Caco-2 (cell line): ENCODE measurements at regions not wholly inside any gene's neighbourhood (a gene's known extent, or its start where the extent isn't known, plus 50 kb on each side); places are given as distances from the start of the nearest gene placed in this dataset.
"Not testable (repeated sequence)": the region's sequence is repeated elsewhere in the genome, so short reads cannot be mapped to it uniquely, and the experiment has no call there.

Experiments
- BruUV-seq: library from RNA; stranded (reverse); fragments of 400-500 nt; replicated peaks from 2 replicates; lab custom pipeline; 2021; lab: Mats Ljungman, UMichigan
- CTCF ChIA-PET: fragments of 300-600 bp; sonication (Branson Sonifier 250); formaldehyde crosslinking; loops from one replicate; lab custom pipeline; 2022; ENCODE audit warnings: antibody characterized with exemption; lab: Charles Lee
- POLR2A ChIA-PET: fragments of 300-600 bp; sonication (Branson Sonifier 250); formaldehyde crosslinking; loops from one replicate; lab custom pipeline; 2022; ENCODE audit warnings: antibody characterized with exemption; lab: Charles Lee
- DNase-seq, 2 experiments: peaks; one replicate each; pipeline versions ENCODE4 v3.0.0 to v3.0.0-alpha.2; 2020 to 2022
- H3K27me3 ChIP-seq: replicated peaks from 2 replicates; pipeline ENCODE4 v1.6.0; 2011; ENCODE audit warnings: low read length; ENCODE audit not compliant: control insufficient read depth, insufficient read depth
- H3K36me3 ChIP-seq: 2 replicates; pipeline ENCODE4 v1.5.1; 2011; ENCODE audit warnings: low read length; ENCODE audit not compliant: control insufficient read depth, insufficient read depth
- H3K4me1 ChIP-seq: fragments of 250-450 bp; sonication (Bioruptor Pico); 2 replicates; pipeline ENCODE4 v1.5.1; 2020; ENCODE audit warnings: mild to moderate bottlenecking
- H3K4me3 ChIP-seq: 2 replicates; pipeline ENCODE4 v1.5.1; 2011; ENCODE audit warnings: low read depth, mild to moderate bottlenecking, control low read depth, low read length
- H3K9me3 ChIP-seq: fragments of 250-450 bp; sonication (Bioruptor Pico); 2 replicates; pipeline ENCODE4 v1.5.1; 2020; ENCODE audit warnings: mild to moderate bottlenecking, moderate library complexity
- H3K27ac Mint-ChIP-seq: one replicate; pipeline ENCODE4 v1.8.0; 2022; ENCODE audit warnings: mixed read lengths; ENCODE audit not compliant: unreplicated experiment
- H3K27me3 Mint-ChIP-seq: one replicate; pipeline ENCODE4 v1.8.0; 2022; ENCODE audit warnings: mixed read lengths; ENCODE audit not compliant: insufficient read depth, unreplicated experiment
- H3K36me3 Mint-ChIP-seq: one replicate; pipeline ENCODE4 v1.8.0; 2022; ENCODE audit warnings: mild to moderate bottlenecking, mixed read lengths; ENCODE audit not compliant: insufficient read depth, unreplicated experiment
- H3K4me1 Mint-ChIP-seq: one replicate; pipeline ENCODE4 v1.8.0; 2022; ENCODE audit warnings: low read depth, mixed read lengths; ENCODE audit not compliant: unreplicated experiment
- H3K4me3 Mint-ChIP-seq: one replicate; pipeline ENCODE4 v1.8.0; 2022; ENCODE audit warnings: mild to moderate bottlenecking, moderate library complexity, mixed read lengths; ENCODE audit not compliant: unreplicated experiment
- H3K9me3 Mint-ChIP-seq: one replicate; pipeline ENCODE4 v1.8.0; 2022; ENCODE audit warnings: mixed read lengths; ENCODE audit not compliant: unreplicated experiment
- CTCF ChIP-seq, 2 experiments: fragments of 200-600 bp in 1 of 2; IDR thresholded peaks; 1 replicate in 1 of 2; 2 replicates in 1 of 2; pipeline versions ENCODE4 v1.5.1 to v1.8.0; 2011 to 2022; ENCODE audit warnings: antibody characterized with exemption in 1 of 2, control low read depth in 1 of 2, inconsistent platforms in 1 of 2, low read depth in 1 of 2, low read length in 1 of 2, mild to moderate bottlenecking in 1 of 2, moderate library complexity in 1 of 2; ENCODE audit not compliant: insufficient read depth in 1 of 2, severe bottlenecking in 1 of 2, unreplicated experiment in 1 of 2
- intact Hi-C: fragments of 100-400 bp; cut with micrococcal nuclease; formaldehyde crosslinking; loops from one replicate; pipeline ENCODE4 v1.10.0; 2022; ENCODE audit not compliant: unreplicated experiment

- no TSS peak for BruUV-seq
- no peaks in the 10 kb centered on the region for H3K9me3 ChIP-seq
- no peaks in the 10 kb centered on the region for H3K27me3 Mint-ChIP-seq
- ChIA-PET POLR2A (no interaction called here), CTCF (no interaction called here)
- no peak overlapping the region for H3K27ac Mint-ChIP-seq
- DNase-seq = no peak
- H3K36me3 ChIP-seq = no peaks in the 10 kb centered on the region
- no peaks in the 10 kb centered on the region for H3K27me3 ChIP-seq
- no peaks in the 10 kb centered on the region for H3K36me3 Mint-ChIP-seq
- no peak for TF ChIP-seq CTCF (IDR thresholded peaks at IDR 0.05; ENCODE audit: insufficient read depth in 1 of 2, low read depth in 1 of 2, low read length in 1 of 2, severe bottlenecking in 1 of 2, unreplicated experiment in 1 of 2)
- H3K4me1 ChIP-seq = no peaks in the 10 kb centered on the region
- H3K4me1 Mint-ChIP-seq = no peaks in the 10 kb centered on the region
- no peak overlapping the region for H3K4me3 ChIP-seq
- H3K4me3 Mint-ChIP-seq = no peak overlapping the region
- intact Hi-C loops = no loop called here
- H3K9me3 Mint-ChIP-seq = no peaks in the 10 kb centered on the region
Measured at GRCh38 chr15:62363913-62364312, 198.8 kb upstream of the C2CD4B start.

- DNase-seq = no peak
- no peaks in the 10 kb centered on the region for H3K9me3 ChIP-seq
- intact Hi-C loops = no loop called here
- Mint-ChIP-seq H3K36me3 (no peaks in the 10 kb centered on the region), H3K4me3 (no peak overlapping the region), H3K27me3 (no peaks in the 10 kb centered on the region), H3K27ac (no peak overlapping the region), H3K4me1 (no peaks in the 10 kb centered on the region), H3K9me3 (no peaks in the 10 kb centered on the region)
- TF ChIP-seq CTCF (IDR thresholded peaks at IDR 0.05; ENCODE audit: insufficient read depth in 1 of 2, low read depth in 1 of 2, low read length in 1 of 2, severe bottlenecking in 1 of 2, unreplicated experiment in 1 of 2) = no peak
- CTCF ChIA-PET = no interaction called here
- no peaks in the 10 kb centered on the region for H3K4me1 ChIP-seq
- no peak overlapping the region for H3K4me3 ChIP-seq
- no peaks in the 10 kb centered on the region for H3K27me3 ChIP-seq
- BruUV-seq = no TSS peak
- no peaks in the 10 kb centered on the region for H3K36me3 ChIP-seq
- POLR2A ChIA-PET = no interaction called here
Measured at GRCh38 chr15:62365795-62366442, 200.8 kb upstream of the C2CD4B start.

- POLR2A ChIA-PET = interaction anchor here (0.7 kb wide), 1 partner anchor 23 kb away, joined by 6 read pairs; no protein-coding TSS in a partner anchor
- no peak for TF ChIP-seq CTCF (IDR thresholded peaks at IDR 0.05; ENCODE audit: insufficient read depth in 1 of 2, low read depth in 1 of 2, low read length in 1 of 2, severe bottlenecking in 1 of 2, unreplicated experiment in 1 of 2)
Measured at GRCh38 chr15:62369454-62369853, 204.4 kb upstream of the C2CD4B start.

GRCh38 chr15:62371683-62372082 is 206.6 kb upstream of the C2CD4B start:
- H3K4me3 ChIP-seq, H3K27me3 ChIP-seq, H3K9me3 Mint-ChIP-seq, intact Hi-C loops, DNase-seq, H3K27me3 Mint-ChIP-seq, H3K9me3 ChIP-seq, BruUV-seq, H3K36me3 ChIP-seq, H3K27ac Mint-ChIP-seq, POLR2A ChIA-PET, H3K36me3 Mint-ChIP-seq, H3K4me1 ChIP-seq, CTCF ChIA-PET, H3K4me1 Mint-ChIP-seq, H3K4me3 Mint-ChIP-seq: not testable (repeated sequence)

More at GRCh38 chr15:62369454-62369853, 204.4 kb upstream of the C2CD4B start:
- Mint-ChIP-seq H3K4me3 (no peak overlapping the region), H3K27me3 (no peaks in the 10 kb centered on the region), H3K4me1 (no peaks in the 10 kb centered on the region), H3K36me3 (no peaks in the 10 kb centered on the region), H3K9me3 (no peaks in the 10 kb centered on the region), H3K27ac (no peak overlapping the region)
- CTCF ChIA-PET = no interaction called here
- intact Hi-C loops = no loop called here
- Histone ChIP-seq H3K36me3 (no peaks in the 10 kb centered on the region), H3K4me3 (no peak overlapping the region), H3K9me3 (no peaks in the 10 kb centered on the region), H3K27me3 (no peaks in the 10 kb centered on the region), H3K4me1 (no peaks in the 10 kb centered on the region)
- no peak for DNase-seq
- BruUV-seq = no TSS peak
